Panc1 (cell line): ENCODE measurements at regions not wholly inside any gene's neighbourhood (a gene's known extent, or its start where the extent isn't known, plus 50 kb on each side); places are given as distances from the start of the nearest gene placed in this dataset.

Experiments used
- ATAC-seq: fragments of 200-7000 bp; cut with Tn5 transposase; 2 replicates; pipeline ENCODE4 v1.9.1; 2020; ENCODE audit warnings: mild to moderate bottlenecking, moderate library complexity
- BruUV-seq: library from RNA; stranded (reverse); fragments of 400-500 nt; replicated peaks from 2 replicates; lab custom pipeline; 2021; lab: Mats Ljungman, UMichigan
- CTCF ChIA-PET: fragments of 300-600 bp; sonication (Branson Sonifier 250); formaldehyde crosslinking; loops from one replicate; lab custom pipeline; 2022; ENCODE audit warnings: antibody characterized with exemption; lab: Charles Lee
- POLR2A ChIA-PET: fragments of 300-600 bp; sonication (Branson Sonifier 250); formaldehyde crosslinking; loops from one replicate; lab custom pipeline; 2022; ENCODE audit warnings: antibody characterized with exemption; lab: Charles Lee
- DNase-seq: peaks from one replicate; pipeline ENCODE4 v3.0.0-alpha.2; 2010; ENCODE audit warnings: low read depth, low spot score
- H3K27ac ChIP-seq: 2 replicates; pipeline ENCODE4 v1.5.1; 2011; ENCODE audit warnings: mild to moderate bottlenecking, low read length, inconsistent platforms
- H3K27me3 ChIP-seq: fragments of 200-500 bp; sonication (Bioruptor generic); 2 replicates; pipeline ENCODE4 v1.6.0; 2014; ENCODE audit warnings: low read length, inconsistent platforms; ENCODE audit not compliant: control insufficient read depth, insufficient read depth
- H3K36me3 ChIP-seq: fragments of 200-500 bp; sonication (Bioruptor generic); 2 replicates; pipeline ENCODE4 v1.5.1; 2014; ENCODE audit warnings: inconsistent platforms, mild to moderate bottlenecking, low read length, moderate library complexity; ENCODE audit not compliant: control insufficient read depth, insufficient read depth
- H3K4me1 ChIP-seq: 2 replicates; pipeline ENCODE4 v1.5.1; 2011; ENCODE audit warnings: inconsistent platforms, mild to moderate bottlenecking, low read length, moderate library complexity; ENCODE audit not compliant: control insufficient read depth, insufficient read depth
- H3K4me3 ChIP-seq, 2 experiments: 2 replicates each; pipeline ENCODE4 v1.5.1; 2011 to 2012; ENCODE audit warnings: low read depth in 2 of 2, low read length in 2 of 2, mild to moderate bottlenecking in 2 of 2, inconsistent platforms in 1 of 2, moderate library complexity in 1 of 2
- H3K9me3 ChIP-seq: fragments of 200-500 bp; sonication (Bioruptor generic); 2 replicates; pipeline ENCODE4 v1.5.1; 2014; ENCODE audit warnings: low read depth, mild to moderate bottlenecking, inconsistent platforms, low read length, moderate library complexity; ENCODE audit not compliant: control insufficient read depth, insufficient read depth
- POLR2AphosphoS5 ChIP-seq: IDR thresholded peaks from 2 replicates; pipeline ENCODE4 v1.6.1; 2012; ENCODE audit warnings: mild to moderate bottlenecking, low read depth, low read length, moderate library complexity
- REST ChIP-seq, 2 experiments: IDR thresholded peaks; 2 replicates each; pipeline ENCODE4 v1.6.1; 2011 to 2012; ENCODE audit warnings: low read depth in 2 of 2, control low read depth in 1 of 2, low read length in 1 of 2, mild to moderate bottlenecking in 1 of 2, moderate library complexity in 1 of 2; ENCODE audit not compliant: insufficient read depth in 1 of 2
- SIN3A ChIP-seq: IDR thresholded peaks from 2 replicates; pipeline ENCODE4 v1.6.1; 2012; ENCODE audit warnings: low read depth, mild to moderate bottlenecking, low read length, moderate library complexity, borderline replicate concordance; ENCODE audit not compliant: insufficient read depth
- TCF7L2 ChIP-seq: IDR thresholded peaks from 2 replicates; pipeline ENCODE4 v1.6.1; 2011; ENCODE audit warnings: mild to moderate bottlenecking, low read depth, low read length, inconsistent platforms
- in situ Hi-C: cut with HindIII; loops from 2 replicates; pipeline ENCODE4 v1.10.0; 2016; ENCODE audit warnings: low sequenced_read_pairs, low pct_unique_long_range_greater_than_20kb
- intact Hi-C: fragments of 100-400 bp; cut with micrococcal nuclease; formaldehyde crosslinking; loops from one replicate; pipeline ENCODE4 v1.10.0; 2022; ENCODE audit not compliant: unreplicated experiment
- TF ChIP-seq, protein P1 (sequence below): fragments of 450-650 bp; IDR thresholded peaks from 2 replicates; pipeline ENCODE4 v1.5.1; 2017; ENCODE audit warnings: mild to moderate bottlenecking

GRCh38 chr5:54769746-54770145 lies 215.6 kb downstream of the ESM1 start:
- DNase-seq = no peak
- in situ Hi-C loops = no loop called here
- Histone ChIP-seq H3K4me3 (no peak overlapping the region), H3K36me3 (no peaks in the 10 kb centered on the region), H3K27me3 (no peaks in the 10 kb centered on the region), H3K9me3 (no peaks in the 10 kb centered on the region), H3K27ac (no peak overlapping the region), H3K4me1 (no peaks in the 10 kb centered on the region)
- CTCF ChIA-PET = no interaction called here
- intact Hi-C loops = no loop called here
- BruUV-seq = no TSS peak
- no peak for ATAC-seq
- POLR2A ChIA-PET = no interaction called here
- TF ChIP-seq REST (IDR thresholded peaks at IDR 0.05; ENCODE audit: insufficient read depth in 1 of 2, low read depth in 2 of 2, low read length in 1 of 2) (no peak), SIN3A (no peak), POLR2AphosphoS5 (no peak)
- TF ChIP-seq, protein P1, sequence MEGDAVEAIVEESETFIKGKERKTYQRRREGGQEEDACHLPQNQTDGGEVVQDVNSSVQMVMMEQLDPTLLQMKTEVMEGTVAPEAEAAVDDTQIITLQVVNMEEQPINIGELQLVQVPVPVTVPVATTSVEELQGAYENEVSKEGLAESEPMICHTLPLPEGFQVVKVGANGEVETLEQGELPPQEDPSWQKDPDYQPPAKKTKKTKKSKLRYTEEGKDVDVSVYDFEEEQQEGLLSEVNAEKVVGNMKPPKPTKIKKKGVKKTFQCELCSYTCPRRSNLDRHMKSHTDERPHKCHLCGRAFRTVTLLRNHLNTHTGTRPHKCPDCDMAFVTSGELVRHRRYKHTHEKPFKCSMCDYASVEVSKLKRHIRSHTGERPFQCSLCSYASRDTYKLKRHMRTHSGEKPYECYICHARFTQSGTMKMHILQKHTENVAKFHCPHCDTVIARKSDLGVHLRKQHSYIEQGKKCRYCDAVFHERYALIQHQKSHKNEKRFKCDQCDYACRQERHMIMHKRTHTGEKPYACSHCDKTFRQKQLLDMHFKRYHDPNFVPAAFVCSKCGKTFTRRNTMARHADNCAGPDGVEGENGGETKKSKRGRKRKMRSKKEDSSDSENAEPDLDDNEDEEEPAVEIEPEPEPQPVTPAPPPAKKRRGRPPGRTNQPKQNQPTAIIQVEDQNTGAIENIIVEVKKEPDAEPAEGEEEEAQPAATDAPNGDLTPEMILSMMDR = no peak

- BruUV-seq = no TSS peak
- CTCF ChIA-PET = no interaction called here
Measured at GRCh38 chr5:54769072-54769471, 216.3 kb downstream of the ESM1 start.

More at GRCh38 chr5:54769072-54769471, 216.3 kb downstream of the ESM1 start:
- intact Hi-C loops (no loop called here), in situ Hi-C loops (no loop called here)
- Histone ChIP-seq H3K36me3 (no peaks in the 10 kb centered on the region), H3K4me1 (no peaks in the 10 kb centered on the region), H3K27me3 (no peaks in the 10 kb centered on the region), H3K4me3 (no peak overlapping the region), H3K9me3 (no peaks in the 10 kb centered on the region), H3K27ac (no peak overlapping the region)
- no peak for ATAC-seq
- POLR2A ChIA-PET = no interaction called here
- no peak for DNase-seq
- TF ChIP-seq REST (IDR thresholded peaks at IDR 0.05; ENCODE audit: insufficient read depth in 1 of 2, low read depth in 2 of 2, low read length in 1 of 2) (no peak), POLR2AphosphoS5 (no peak), TCF7L2 (no peak), SIN3A (no peak)
- TF ChIP-seq, protein P1 = no peak
